ENCODE measurements at regions not wholly inside any gene's neighbourhood (a gene's known extent, or its start where the extent isn't known, plus 50 kb on each side); places are given as distances from the start of the nearest gene placed in this dataset.
A peak's percentile ranks its signal among the peaks of the same experiment; 100 is the strongest.

- peak; percentile 38 for DNase-seq (ENCODE audit: low read depth)
These were observed 343.0 kb downstream of the USP25 start for GRCh38 chr21:16072737-16073136.

- no peak for DNase-seq (ENCODE audit: low read depth)
These were observed 343.8 kb downstream of the USP25 start for GRCh38 chr21:16073586-16073985.

GRCh38 chr21:16074950-16075489 is 345.2 kb downstream of the USP25 start:
- DNase-seq (ENCODE audit: low read depth): no peak

GRCh38 chr21:16075649-16076282 is 346.0 kb downstream of the USP25 start:
- DNase-seq (ENCODE audit: low read depth): no peak

GRCh38 chr21:16076465-16076864 is 346.7 kb downstream of the USP25 start:
- DNase-seq (ENCODE audit: low read depth): no peak

- no peak for DNase-seq (ENCODE audit: low read depth)
These were observed 348.6 kb downstream of the USP25 start for GRCh38 chr21:16078382-16078781.

GRCh38 chr21:16079830-16080229 is 350.0 kb downstream of the USP25 start:
- peak; percentile 43 for DNase-seq (ENCODE audit: low read depth)

- DNase-seq (ENCODE audit: low read depth): no peak
These were observed 351.5 kb downstream of the USP25 start for GRCh38 chr21:16081304-16081703.

GRCh38 chr21:16082038-16082816 is 352.4 kb downstream of the USP25 start:
- DNase-seq (ENCODE audit: low read depth): no peak

- DNase-seq (ENCODE audit: low read depth): no peak
These were observed 355.1 kb downstream of the USP25 start for GRCh38 chr21:16084776-16085364.

- no peak for DNase-seq (ENCODE audit: low read depth)
These were observed 355.6 kb downstream of the USP25 start for GRCh38 chr21:16085421-16085820.

- no peak for DNase-seq (ENCODE audit: low read depth)
These were observed 356.3 kb downstream of the USP25 start for GRCh38 chr21:16086121-16086520.

GRCh38 chr21:16086936-16087335 is 357.2 kb downstream of the USP25 start:
- DNase-seq (ENCODE audit: low read depth): no peak

GRCh38 chr21:16087523-16087922 is 357.7 kb downstream of the USP25 start:
- no peak for DNase-seq (ENCODE audit: low read depth)

- no peak for DNase-seq (ENCODE audit: low read depth)
These were observed 358.3 kb downstream of the USP25 start for GRCh38 chr21:16088056-16088455.

GRCh38 chr21:16095005-16095404 is 365.2 kb downstream of the USP25 start:
- DNase-seq (ENCODE audit: low read depth): no peak

GRCh38 chr21:16096988-16097387 is 367.2 kb downstream of the USP25 start:
- no peak for DNase-seq (ENCODE audit: low read depth)

- DNase-seq (ENCODE audit: low read depth): no peak
These were observed 372.3 kb downstream of the USP25 start for GRCh38 chr21:16102113-16102512.

- no peak for DNase-seq (ENCODE audit: low read depth)
These were observed 378.8 kb downstream of the USP25 start for GRCh38 chr21:16108561-16109075.

GRCh38 chr21:16113052-16113715 is 383.4 kb downstream of the USP25 start:
- no peak for DNase-seq (ENCODE audit: low read depth)

GRCh38 chr21:16115461-16115860 is 385.7 kb downstream of the USP25 start:
- DNase-seq (ENCODE audit: low read depth): no peak

- no peak for DNase-seq (ENCODE audit: low read depth)
These were observed 386.3 kb downstream of the USP25 start for GRCh38 chr21:16116069-16116468.
